WI38 (cell line): ENCODE measurements at regions not wholly inside any gene's neighbourhood (a gene's known extent, or its start where the extent isn't known, plus 50 kb on each side); places are given as distances from the start of the nearest gene placed in this dataset.
"Not testable (repeated sequence)": the region's sequence is repeated elsewhere in the genome, so short reads cannot be mapped to it uniquely, and the experiment has no call there.

Source experiments
- H3K4me3 ChIP-seq: 2 replicates; pipeline ENCODE4 v1.5.1; 2011; ENCODE audit warnings: low read depth, mild to moderate bottlenecking, control low read depth, low read length
- CTCF ChIP-seq: IDR thresholded peaks from 2 replicates; pipeline ENCODE4 v1.5.1; 2012; ENCODE audit warnings: low read depth, mild to moderate bottlenecking, control low read depth, low read length

GRCh38 chr3:71931922-71932321, 147.0 kb upstream of the PROK2 start:
- no peak for TF ChIP-seq CTCF
- H3K4me3 ChIP-seq: no peak overlapping the region

GRCh38 chr3:71930056-71930991, 145.4 kb upstream of the PROK2 start:
- no peak overlapping the region for H3K4me3 ChIP-seq
- no peak for TF ChIP-seq CTCF

GRCh38 chr3:71928212-71928611, 143.3 kb upstream of the PROK2 start:
- no peak for TF ChIP-seq CTCF
- H3K4me3 ChIP-seq: no peak overlapping the region

- H3K4me3 ChIP-seq: no peak overlapping the region
- no peak for TF ChIP-seq CTCF
These were observed 142.6 kb upstream of the PROK2 start for GRCh38 chr3:71927505-71928066.

- TF ChIP-seq CTCF: no peak
- H3K4me3 ChIP-seq: no peak overlapping the region
These were observed 141.7 kb upstream of the PROK2 start for GRCh38 chr3:71926616-71927015.

GRCh38 chr3:71926262-71926600, 141.3 kb upstream of the PROK2 start:
- TF ChIP-seq CTCF: no peak
- no peak overlapping the region for H3K4me3 ChIP-seq

- H3K4me3 ChIP-seq: not testable (repeated sequence)
These were observed 140.7 kb upstream of the PROK2 start for GRCh38 chr3:71925511-71926261.
